HepG2 (cell line): ENCODE measurements at regions not wholly inside any gene's neighbourhood (a gene's known extent, or its start where the extent isn't known, plus 50 kb on each side); places are given as distances from the start of the nearest gene placed in this dataset.

Experiments used
- AKNA ChIP-seq: sonication (generic); formaldehyde crosslinking; IDR thresholded peaks from 2 replicates; pipeline ENCODE4 v1.4.0; 2020; ENCODE audit warnings: missing genetic modification reagents, borderline replicate concordance
- FOXK2 ChIP-seq: fragments of 450-650 bp; IDR thresholded peaks from 2 replicates; pipeline ENCODE4 v1.6.1; 2016
- MEF2D ChIP-seq: sonication (generic); formaldehyde crosslinking; IDR thresholded peaks from 2 replicates; pipeline ENCODE4 v1.5.1; 2020; ENCODE audit warnings: mild to moderate bottlenecking, missing genetic modification reagents
- MXI1 ChIP-seq: IDR thresholded peaks from 3 replicates; pipeline ENCODE4 v1.6.1; 2012; ENCODE audit warnings: low read depth, low read length, inconsistent platforms, borderline replicate concordance
- TF ChIP-seq, protein P1 (sequence below): sonication (generic); formaldehyde crosslinking; IDR thresholded peaks from 2 replicates; pipeline ENCODE4 v1.5.0; 2020; ENCODE audit warnings: mild to moderate bottlenecking, missing genetic modification reagents, moderate library complexity
- TF ChIP-seq, protein P2 (sequence below): sonication (generic); formaldehyde crosslinking; IDR thresholded peaks from 2 replicates; pipeline ENCODE4 v1.4.0; 2020; ENCODE audit warnings: mild to moderate bottlenecking, missing genetic modification reagents

- TF ChIP-seq, protein P1, sequence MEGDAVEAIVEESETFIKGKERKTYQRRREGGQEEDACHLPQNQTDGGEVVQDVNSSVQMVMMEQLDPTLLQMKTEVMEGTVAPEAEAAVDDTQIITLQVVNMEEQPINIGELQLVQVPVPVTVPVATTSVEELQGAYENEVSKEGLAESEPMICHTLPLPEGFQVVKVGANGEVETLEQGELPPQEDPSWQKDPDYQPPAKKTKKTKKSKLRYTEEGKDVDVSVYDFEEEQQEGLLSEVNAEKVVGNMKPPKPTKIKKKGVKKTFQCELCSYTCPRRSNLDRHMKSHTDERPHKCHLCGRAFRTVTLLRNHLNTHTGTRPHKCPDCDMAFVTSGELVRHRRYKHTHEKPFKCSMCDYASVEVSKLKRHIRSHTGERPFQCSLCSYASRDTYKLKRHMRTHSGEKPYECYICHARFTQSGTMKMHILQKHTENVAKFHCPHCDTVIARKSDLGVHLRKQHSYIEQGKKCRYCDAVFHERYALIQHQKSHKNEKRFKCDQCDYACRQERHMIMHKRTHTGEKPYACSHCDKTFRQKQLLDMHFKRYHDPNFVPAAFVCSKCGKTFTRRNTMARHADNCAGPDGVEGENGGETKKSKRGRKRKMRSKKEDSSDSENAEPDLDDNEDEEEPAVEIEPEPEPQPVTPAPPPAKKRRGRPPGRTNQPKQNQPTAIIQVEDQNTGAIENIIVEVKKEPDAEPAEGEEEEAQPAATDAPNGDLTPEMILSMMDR (CRISPR knock-in tag) = no peak
- TF ChIP-seq MEF2D (CRISPR knock-in tag) = no peak
- TF ChIP-seq MXI1 = no peak
- TF ChIP-seq, protein P2, sequence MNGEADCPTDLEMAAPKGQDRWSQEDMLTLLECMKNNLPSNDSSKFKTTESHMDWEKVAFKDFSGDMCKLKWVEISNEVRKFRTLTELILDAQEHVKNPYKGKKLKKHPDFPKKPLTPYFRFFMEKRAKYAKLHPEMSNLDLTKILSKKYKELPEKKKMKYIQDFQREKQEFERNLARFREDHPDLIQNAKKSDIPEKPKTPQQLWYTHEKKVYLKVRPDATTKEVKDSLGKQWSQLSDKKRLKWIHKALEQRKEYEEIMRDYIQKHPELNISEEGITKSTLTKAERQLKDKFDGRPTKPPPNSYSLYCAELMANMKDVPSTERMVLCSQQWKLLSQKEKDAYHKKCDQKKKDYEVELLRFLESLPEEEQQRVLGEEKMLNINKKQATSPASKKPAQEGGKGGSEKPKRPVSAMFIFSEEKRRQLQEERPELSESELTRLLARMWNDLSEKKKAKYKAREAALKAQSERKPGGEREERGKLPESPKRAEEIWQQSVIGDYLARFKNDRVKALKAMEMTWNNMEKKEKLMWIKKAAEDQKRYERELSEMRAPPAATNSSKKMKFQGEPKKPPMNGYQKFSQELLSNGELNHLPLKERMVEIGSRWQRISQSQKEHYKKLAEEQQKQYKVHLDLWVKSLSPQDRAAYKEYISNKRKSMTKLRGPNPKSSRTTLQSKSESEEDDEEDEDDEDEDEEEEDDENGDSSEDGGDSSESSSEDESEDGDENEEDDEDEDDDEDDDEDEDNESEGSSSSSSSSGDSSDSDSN (CRISPR knock-in tag) = no peak
- no peak for TF ChIP-seq AKNA (CRISPR knock-in tag)
- no peak for TF ChIP-seq FOXK2
Measured at GRCh38 chr7:66556177-66556548, 72.5 kb upstream of the KCTD7 start.
